Karpas-422 (cell line): ENCODE measurements at regions not wholly inside any gene's neighbourhood (a gene's known extent, or its start where the extent isn't known, plus 50 kb on each side); places are given as distances from the start of the nearest gene placed in this dataset.

Experiments used
- DNase-seq: peaks from one replicate; pipeline ENCODE4 v3.0.0-alpha.2; 2015
- H2AFZ ChIP-seq: fragments of 200-600 bp; sonication (generic); 2 replicates; pipeline ENCODE4 v1.6.1; 2014; ENCODE audit warnings: antibody characterized with exemption, low read length, mixed read lengths
- H3K27ac ChIP-seq: fragments of 200-600 bp; sonication (generic); 2 replicates; pipeline ENCODE4 v1.5.1; 2014; ENCODE audit warnings: mild to moderate bottlenecking, low read length, moderate library complexity
- H3K27me3 ChIP-seq: fragments of 200-600 bp; sonication (generic); 2 replicates; pipeline ENCODE4 v1.6.1; 2014; ENCODE audit warnings: low read length, mixed read lengths
- H3K36me3 ChIP-seq: fragments of 200-600 bp; sonication (generic); 2 replicates; pipeline ENCODE4 v1.6.1; 2014; ENCODE audit warnings: low read length, mixed read lengths; ENCODE audit not compliant: insufficient read depth
- H3K4me1 ChIP-seq: fragments of 200-600 bp; sonication (generic); 2 replicates; pipeline ENCODE4 v1.6.1; 2014; ENCODE audit warnings: mild to moderate bottlenecking, low read length, mixed read lengths
- H3K4me2 ChIP-seq: fragments of 200-600 bp; sonication (generic); 2 replicates; pipeline ENCODE4 v1.6.1; 2014; ENCODE audit warnings: low read length, low read depth, mild to moderate bottlenecking; ENCODE audit not compliant: poor library complexity, severe bottlenecking
- H3K4me3 ChIP-seq: fragments of 200-600 bp; sonication (generic); 2 replicates; pipeline ENCODE4 v1.5.1; 2014; ENCODE audit warnings: mild to moderate bottlenecking, antibody characterized with exemption, low read length, mixed read lengths
- H3K79me2 ChIP-seq: fragments of 200-600 bp; sonication (generic); 2 replicates; pipeline ENCODE4 v1.6.1; 2014; ENCODE audit warnings: mild to moderate bottlenecking, low read length, mixed read lengths
- H3K9ac ChIP-seq: fragments of 200-600 bp; sonication (generic); 2 replicates; pipeline ENCODE4 v1.6.0; 2014; ENCODE audit warnings: low read length
- H3K9me2 ChIP-seq: fragments of 200-600 bp; sonication (generic), shearing (Covaris generic); replicated peaks from 2 replicates; pipeline ENCODE4 v1.6.0; 2014; ENCODE audit warnings: mild to moderate bottlenecking, low read length, moderate library complexity; ENCODE audit not compliant: insufficient read depth
- H3K9me3 ChIP-seq: fragments of 300-700, 200-600 bp; sonication (generic); 2 replicates; pipeline ENCODE4 v1.6.1; 2014; ENCODE audit warnings: low read length, mixed read lengths
- H4K20me1 ChIP-seq: fragments of 200-600 bp; sonication (generic); 2 replicates; pipeline ENCODE4 v1.6.1; 2014; ENCODE audit warnings: mild to moderate bottlenecking, antibody characterized with exemption, low read length, low read depth; ENCODE audit not compliant: insufficient read depth

GRCh38 chr3:116886202-116886893 is 176.8 kb downstream of the TUSC7 start:
- Histone ChIP-seq H3K4me3 (no peak overlapping the region), H2AFZ (no peak overlapping the region), H3K9me2 (no peaks in the 10 kb centered on the region), H3K9me3 (no peaks in the 10 kb centered on the region), H3K4me1 (peaks cover 6% of the 10 kb centered on the region; the same call in 1 of the 2 replicates), H3K27ac (no peak overlapping the region), H3K79me2 (no peaks in the 10 kb centered on the region), H3K4me2 (peak overlapping the region; percentile 4), H3K36me3 (no peaks in the 10 kb centered on the region), H4K20me1 (no peaks in the 10 kb centered on the region), H3K9ac (no peak overlapping the region), H3K27me3 (no peaks in the 10 kb centered on the region)
- DNase-seq = no peak

- Histone ChIP-seq H3K27ac (no peak overlapping the region), H4K20me1 (no peaks in the 10 kb centered on the region), H3K9me2 (no peaks in the 10 kb centered on the region), H3K9ac (no peak overlapping the region), H3K4me2 (no peak overlapping the region), H3K79me2 (no peaks in the 10 kb centered on the region), H3K9me3 (no peaks in the 10 kb centered on the region), H2AFZ (no peak overlapping the region), H3K36me3 (no peaks in the 10 kb centered on the region), H3K27me3 (no peaks in the 10 kb centered on the region), H3K4me3 (no peak overlapping the region), H3K4me1 (no peaks in the 10 kb centered on the region)
- DNase-seq = no peak
Observed at GRCh38 chr3:116896116-116896515, 186.5 kb downstream of the TUSC7 start.

DNA sequence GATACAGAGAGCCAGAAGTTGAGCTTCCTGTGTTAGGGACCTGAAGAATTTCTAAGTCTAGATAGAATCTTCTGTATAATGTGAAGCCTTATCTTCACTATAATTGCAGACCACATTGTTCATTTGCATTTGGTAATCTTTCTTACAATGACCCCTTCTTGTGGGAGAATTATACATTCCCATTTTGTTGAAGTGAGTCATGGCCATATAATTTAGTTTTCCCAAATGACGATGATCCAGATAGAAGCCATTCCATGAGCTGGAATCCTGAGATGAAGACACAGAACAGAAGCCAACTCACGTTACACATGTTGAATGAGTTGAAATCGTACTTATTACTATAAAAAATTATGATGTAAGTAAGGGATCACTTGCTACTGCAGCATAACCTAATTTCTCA is 187.8 kb downstream of the TUSC7 start:
- no peaks in the 10 kb centered on the region for H3K27me3 ChIP-seq
- H3K4me2 ChIP-seq = no peak overlapping the region
- no peak for DNase-seq
- H3K36me3 ChIP-seq = no peaks in the 10 kb centered on the region
- H3K9ac ChIP-seq = no peak overlapping the region
- no peaks in the 10 kb centered on the region for H3K9me3 ChIP-seq
- no peak overlapping the region for H2AFZ ChIP-seq
- H3K79me2 ChIP-seq = no peaks in the 10 kb centered on the region
- no peaks in the 10 kb centered on the region for H3K9me2 ChIP-seq
- H3K4me1 ChIP-seq = no peaks in the 10 kb centered on the region
- no peaks in the 10 kb centered on the region for H4K20me1 ChIP-seq
- no peak overlapping the region for H3K4me3 ChIP-seq
- no peak overlapping the region for H3K27ac ChIP-seq

GRCh38 chr3:116899253-116899652 is 189.7 kb downstream of the TUSC7 start:
- Histone ChIP-seq H3K27ac (no peak overlapping the region), H3K4me3 (no peak overlapping the region), H3K9ac (no peak overlapping the region), H3K9me2 (no peaks in the 10 kb centered on the region), H3K79me2 (no peaks in the 10 kb centered on the region), H3K4me2 (no peak overlapping the region), H2AFZ (no peak overlapping the region), H4K20me1 (no peaks in the 10 kb centered on the region), H3K4me1 (no peaks in the 10 kb centered on the region), H3K36me3 (no peaks in the 10 kb centered on the region), H3K27me3 (no peaks in the 10 kb centered on the region), H3K9me3 (no peaks in the 10 kb centered on the region)
- no peak for DNase-seq

- Histone ChIP-seq H3K9me2 (no peaks in the 10 kb centered on the region), H2AFZ (no peak overlapping the region), H3K9me3 (no peaks in the 10 kb centered on the region), H3K36me3 (no peaks in the 10 kb centered on the region), H3K4me1 (no peaks in the 10 kb centered on the region), H3K9ac (no peak overlapping the region), H3K27ac (no peak overlapping the region), H3K4me2 (no peak overlapping the region), H3K27me3 (no peaks in the 10 kb centered on the region), H3K79me2 (no peaks in the 10 kb centered on the region), H4K20me1 (no peaks in the 10 kb centered on the region), H3K4me3 (no peak overlapping the region)
- no peak for DNase-seq
Observed at GRCh38 chr3:116905334-116905733, 195.8 kb downstream of the TUSC7 start.

DNA sequence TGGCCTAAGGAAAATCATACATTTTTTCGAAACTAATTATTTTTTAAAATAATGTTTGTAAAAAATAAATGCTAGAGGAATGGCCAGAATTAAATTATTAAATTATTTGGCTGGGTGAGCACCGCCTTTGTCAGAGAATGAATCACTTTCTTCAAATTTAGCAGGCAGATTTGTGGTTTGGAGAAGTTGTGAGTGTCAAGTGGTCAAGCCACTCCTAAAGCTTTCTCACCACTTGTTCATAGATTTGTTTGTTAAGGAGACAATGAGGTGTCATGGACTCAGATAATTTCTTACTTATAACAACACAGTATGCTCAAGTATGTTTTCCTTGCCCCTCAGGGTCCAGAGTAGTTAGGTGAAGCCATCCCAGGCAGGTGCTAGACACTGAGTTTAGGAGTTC is 196.2 kb downstream of the TUSC7 start:
- DNase-seq = no peak
- Histone ChIP-seq H3K36me3 (no peaks in the 10 kb centered on the region), H3K79me2 (no peaks in the 10 kb centered on the region), H3K4me3 (no peak overlapping the region), H4K20me1 (no peaks in the 10 kb centered on the region), H3K27me3 (no peaks in the 10 kb centered on the region), H3K9ac (no peak overlapping the region), H3K9me2 (no peaks in the 10 kb centered on the region), H3K4me1 (no peaks in the 10 kb centered on the region), H3K9me3 (no peaks in the 10 kb centered on the region), H3K27ac (no peak overlapping the region), H3K4me2 (no peak overlapping the region), H2AFZ (no peak overlapping the region)

DNA sequence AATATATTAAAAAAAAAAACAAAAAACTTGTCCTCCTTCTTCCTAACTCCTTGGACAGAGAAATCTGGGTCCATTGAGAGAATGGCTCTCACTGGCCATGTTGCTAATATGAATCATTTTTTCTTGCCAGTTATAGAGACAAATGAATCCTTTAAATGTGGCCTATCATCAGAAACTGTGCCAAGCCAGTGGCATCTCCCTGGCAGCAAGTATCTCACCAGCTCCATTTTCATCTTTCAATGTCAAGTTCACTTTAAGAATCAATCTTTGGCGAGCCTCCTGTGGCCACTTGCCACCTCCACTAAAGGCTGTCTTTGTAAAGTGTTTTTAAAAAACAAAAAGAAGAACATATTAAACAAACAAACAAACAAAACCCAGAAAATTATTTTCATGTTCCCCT is 202.5 kb downstream of the TUSC7 start:
- no peaks in the 10 kb centered on the region for H3K9me3 ChIP-seq
- no peaks in the 10 kb centered on the region for H3K9me2 ChIP-seq
- no peaks in the 10 kb centered on the region for H3K27me3 ChIP-seq
- H3K79me2 ChIP-seq = no peaks in the 10 kb centered on the region
- H3K36me3 ChIP-seq = no peaks in the 10 kb centered on the region
- H2AFZ ChIP-seq = no peak overlapping the region
- H4K20me1 ChIP-seq = no peaks in the 10 kb centered on the region
- no peak overlapping the region for H3K4me2 ChIP-seq
- H3K4me3 ChIP-seq = no peak overlapping the region
- no peak for DNase-seq
- H3K4me1 ChIP-seq = no peaks in the 10 kb centered on the region
- H3K27ac ChIP-seq = no peak overlapping the region
- no peak overlapping the region for H3K9ac ChIP-seq

DNA sequence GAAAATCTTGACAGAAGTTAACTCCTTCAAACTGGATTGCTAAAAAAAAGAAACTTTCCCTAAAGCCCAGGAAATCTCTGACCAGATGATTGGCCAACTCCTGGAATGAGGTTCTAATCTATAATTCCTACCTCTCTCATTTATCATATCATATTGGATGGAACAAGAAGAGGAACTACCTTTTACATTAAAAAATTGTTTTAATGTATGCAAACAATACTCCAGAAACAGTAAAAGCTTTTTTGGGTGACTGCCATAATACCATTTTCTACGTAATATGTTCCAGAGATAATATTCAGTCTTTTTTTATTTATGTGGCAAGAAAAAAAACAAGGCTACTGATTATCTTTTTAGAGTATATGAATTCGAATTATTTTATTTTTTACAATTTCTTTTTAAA is 204.4 kb downstream of the TUSC7 start:
- H4K20me1 ChIP-seq = no peaks in the 10 kb centered on the region
- H2AFZ ChIP-seq = no peak overlapping the region
- no peak overlapping the region for H3K9ac ChIP-seq
- no peak overlapping the region for H3K4me3 ChIP-seq
- DNase-seq = no peak
- H3K4me2 ChIP-seq = no peak overlapping the region
- H3K9me3 ChIP-seq = no peaks in the 10 kb centered on the region
- no peaks in the 10 kb centered on the region for H3K36me3 ChIP-seq
- H3K79me2 ChIP-seq = no peaks in the 10 kb centered on the region
- no peaks in the 10 kb centered on the region for H3K9me2 ChIP-seq
- H3K4me1 ChIP-seq = no peaks in the 10 kb centered on the region
- no peaks in the 10 kb centered on the region for H3K27me3 ChIP-seq
- no peak overlapping the region for H3K27ac ChIP-seq

DNA sequence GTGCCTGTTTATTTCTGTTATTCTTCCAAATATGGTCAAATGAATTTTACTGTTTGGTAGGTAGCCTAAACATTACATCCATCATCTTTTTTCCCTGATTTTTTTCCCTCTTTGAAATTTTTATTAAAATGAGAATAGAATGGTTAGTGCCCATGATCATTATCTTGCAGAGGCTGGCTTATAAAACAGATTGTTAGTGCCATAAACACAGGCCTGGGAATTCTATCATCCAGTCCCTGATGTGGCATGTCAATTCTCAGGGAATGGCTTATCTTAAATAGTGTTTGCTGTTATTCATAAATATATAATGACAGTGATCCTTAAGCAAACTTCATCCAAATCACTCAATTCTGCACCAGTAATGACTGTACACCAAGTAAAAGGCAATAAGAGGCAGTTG is 207.3 kb downstream of the TUSC7 start:
- H2AFZ ChIP-seq = no peak overlapping the region
- no peak overlapping the region for H3K9ac ChIP-seq
- H3K27me3 ChIP-seq = no peaks in the 10 kb centered on the region
- H3K4me3 ChIP-seq = no peak overlapping the region
- no peaks in the 10 kb centered on the region for H3K9me3 ChIP-seq
- no peak overlapping the region for H3K4me2 ChIP-seq
- H3K36me3 ChIP-seq = no peaks in the 10 kb centered on the region
- no peaks in the 10 kb centered on the region for H3K4me1 ChIP-seq
- no peaks in the 10 kb centered on the region for H3K9me2 ChIP-seq
- H3K27ac ChIP-seq = no peak overlapping the region
- DNase-seq = no peak
- H3K79me2 ChIP-seq = no peaks in the 10 kb centered on the region
- no peaks in the 10 kb centered on the region for H4K20me1 ChIP-seq
